ENCODE measurements at regions not wholly inside any gene's neighbourhood (a gene's known extent, or its start where the extent isn't known, plus 50 kb on each side); places are given as distances from the start of the nearest gene placed in this dataset.

DNA sequence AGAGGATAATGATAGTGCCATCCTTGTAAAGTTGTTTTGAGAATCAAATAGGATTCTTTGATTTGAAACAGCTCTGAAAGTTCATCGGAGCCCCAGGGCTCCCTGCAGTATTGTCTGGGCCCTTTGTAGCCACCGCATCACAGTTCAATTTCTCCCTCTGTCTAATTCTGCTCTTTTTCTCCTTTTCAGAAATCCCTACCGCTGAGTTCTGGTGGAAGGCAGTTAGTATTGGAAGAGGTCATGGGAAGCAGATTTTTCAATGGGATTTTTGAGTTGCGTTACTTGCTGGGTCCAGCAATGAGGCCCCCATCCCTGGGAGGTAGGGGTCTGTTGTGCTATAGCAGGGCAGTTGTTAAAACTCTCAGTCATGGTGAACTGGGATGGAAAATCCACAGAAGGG, 101.0 kb upstream of the DISP3 start:
- TF ChIP-seq POLR2A (IDR thresholded peaks at IDR 0.05; ENCODE audit: low read depth, low read length) (no peak), POLR2AphosphoS5 (IDR thresholded peaks at IDR 0.05; ENCODE audit: low read depth, low read length) (no peak)

Measured in GM12892 (cell line).